K562 (cell line): ENCODE measurements at regions not wholly inside any gene's neighbourhood (a gene's known extent, or its start where the extent isn't known, plus 50 kb on each side); places are given as distances from the start of the nearest gene placed in this dataset.

Experiments used
- ATAC-seq: fragments of 200-7000 bp; cut with Tn5 transposase; 3 replicates; pipeline ENCODE4 v1.9.1; 2020; ENCODE audit warnings: moderate library complexity
- BruUV-seq: library from RNA; stranded (reverse); fragments of 400-500 nt; replicated peaks from 2 replicates; lab custom pipeline; 2021; lab: Mats Ljungman, UMichigan
- CTCF ChIA-PET: fragments of 300-600 bp; formaldehyde crosslinking; extraction: SDS; loops from one replicate; lab custom pipeline; 2021; ENCODE audit warnings: low intra/inter-chr PET ratio; lab: Yijun Ruan, JAX
- POLR2A ChIA-PET: fragments of 300-600, 350-650 bp; sonication (Branson Sonifier 250); formaldehyde crosslinking; extraction: SDS; loops from one replicate; lab custom pipeline; 2021; ENCODE audit warnings: antibody characterized with exemption, inconsistent platforms; lab: Yijun Ruan, JAX
- DNase-seq, 4 experiments: peaks; one replicate each; pipeline versions ENCODE4 v3.0.0 to v3.0.0-alpha.2; 2011 to 2018; ENCODE audit warnings: low spot score in 3 of 4, mixed read lengths in 3 of 4; ENCODE audit errors: extremely low read depth in 1 of 4
- FAIRE-seq: peaks from 2 replicates; lab custom pipeline; 2011; peaks lifted over from hg19 to GRCh38; lab: Jason Lieb, UNC
- H2AFZ ChIP-seq: 2 replicates; pipeline ENCODE4 v1.6.0; 2011; ENCODE audit warnings: low read depth, low read length, control low read depth, inconsistent platforms
- H3K27ac ChIP-seq: fragments of 200-600 bp; 3 replicates; pipeline ENCODE4 v1.8.0; 2011; ENCODE audit warnings: low read depth, mild to moderate bottlenecking, control low read depth, inconsistent platforms, low read length, moderate library complexity, mixed read lengths; ENCODE audit errors: extremely low read depth
- H3K27me3 ChIP-seq, 2 experiments: fragments of 300-600 bp in 1 of 2; 2 replicates in 1 of 2; 3 replicates in 1 of 2; pipeline versions ENCODE4 v1.6.0 to v1.8.0; 2011; ENCODE audit warnings: inconsistent platforms in 2 of 2, low read length in 2 of 2, mild to moderate bottlenecking in 1 of 2, mixed read lengths in 1 of 2, moderate library complexity in 1 of 2; ENCODE audit not compliant: control insufficient read depth in 2 of 2, insufficient read depth in 2 of 2
- H3K36me3 ChIP-seq: fragments of 300-600 bp; 3 replicates; pipeline ENCODE4 v1.8.0; 2011; ENCODE audit warnings: mild to moderate bottlenecking, low read length, inconsistent platforms; ENCODE audit not compliant: control insufficient read depth, insufficient read depth
- H3K4me1 ChIP-seq, 2 experiments: fragments of 200-600 bp in 1 of 2; replicated peaks in 1 of 2; 2 replicates in 1 of 2; 3 replicates in 1 of 2; pipeline versions ENCODE4 v1.5.1 to v1.8.0; 2011; ENCODE audit warnings: inconsistent platforms in 2 of 2, low read length in 2 of 2, mild to moderate bottlenecking in 1 of 2, mixed read lengths in 1 of 2, moderate library complexity in 1 of 2; ENCODE audit not compliant: control insufficient read depth in 2 of 2, insufficient read depth in 2 of 2
- H3K4me2 ChIP-seq: 2 replicates; pipeline ENCODE4 v1.6.1; 2011; ENCODE audit warnings: low read length, control low read depth, inconsistent platforms, mixed read lengths; ENCODE audit not compliant: insufficient read depth
- H3K4me3 ChIP-seq: fragments of 200-600 bp; sonication (generic), shearing (Covaris generic); 2 replicates; pipeline ENCODE4 v1.5.1; 2016; ENCODE audit warnings: control low read depth, inconsistent platforms
- H3K79me2 ChIP-seq: fragments of 200-600 bp; 3 replicates; pipeline ENCODE4 v1.8.0; 2011; ENCODE audit warnings: low read length, inconsistent platforms; ENCODE audit not compliant: control insufficient read depth, insufficient read depth
- H3K9ac ChIP-seq, 2 experiments: 2 replicates each; pipeline versions ENCODE4 v1.6.0 to v1.6.1; 2011; ENCODE audit warnings: low read depth in 2 of 2, low read length in 2 of 2, control low read depth in 1 of 2, inconsistent platforms in 1 of 2, mild to moderate bottlenecking in 1 of 2, mixed read lengths in 1 of 2; ENCODE audit not compliant: insufficient read depth in 1 of 2
- H3K9me1 ChIP-seq: one replicate; pipeline ENCODE4 v1.6.0; 2011; ENCODE audit warnings: inconsistent platforms, mild to moderate bottlenecking, low read length, moderate library complexity; ENCODE audit not compliant: control insufficient read depth, insufficient read depth
- H3K9me3 ChIP-seq: replicated peaks from 2 replicates; pipeline ENCODE4 v1.5.1; 2011; ENCODE audit warnings: low read depth, low read length, inconsistent platforms; ENCODE audit not compliant: control insufficient read depth, insufficient read depth
- H4K20me1 ChIP-seq: replicated peaks from 2 replicates; pipeline ENCODE4 v1.6.1; 2011; ENCODE audit warnings: low read length, inconsistent platforms, mixed read lengths; ENCODE audit not compliant: control insufficient read depth, insufficient read depth
- CREBBP ChIP-seq: IDR thresholded peaks from one replicate; pipeline ENCODE4 v1.6.1; 2012; ENCODE audit warnings: low read depth, mild to moderate bottlenecking, control low read depth, inconsistent platforms, low read length
- HDAC2 ChIP-seq: fragments of 450-650 bp; IDR thresholded peaks from 2 replicates; pipeline ENCODE4 v1.6.1; 2016; ENCODE audit warnings: mild to moderate bottlenecking
- MAFG ChIP-seq: fragments of 450-650 bp; conservative IDR thresholded peaks from 2 replicates; pipeline ENCODE4 v1.6.1; 2016; ENCODE audit warnings: missing genetic modification characterization, missing compliant biosample characterization
- RBM17 ChIP-seq: fragments of 200-400 bp; formaldehyde crosslinking; IDR thresholded peaks from 2 replicates; pipeline ENCODE4 v1.6.1; 2017; ENCODE audit warnings: low read depth, mild to moderate bottlenecking, low read length, borderline replicate concordance
- SNRNP70 ChIP-seq: fragments of 200-400 bp; formaldehyde crosslinking; optimal IDR thresholded peaks from 2 replicates; pipeline ENCODE3; 2017; ENCODE audit warnings: low read depth, low read length
- ZKSCAN3 ChIP-seq: fragments of 250-450 bp; sonication (Bioruptor Pico); IDR thresholded peaks from 2 replicates; pipeline ENCODE4 v1.4.0; 2020
- WGBS: fragments of 100-300 bp; shearing (Covaris generic); methylation state at CpG from one replicate; pipeline ENCODE4 v1.1.6; 2016; ENCODE audit warnings: low coverage, mixed read lengths; ENCODE audit not compliant: insufficient coverage; ENCODE audit errors: missing lambda C conversion rate; 5-methylcytosine and 5-hydroxymethylcytosine counted together
- in situ Hi-C: fragments of 300-500 bp; cut with MboI; formaldehyde crosslinking; loops from 4 replicates; pipeline ENCODE4 v1.15.0; 2018; ENCODE audit warnings: inconsistent platforms, mixed read lengths
- intact Hi-C: fragments of 100-400 bp; cut with micrococcal nuclease; formaldehyde crosslinking; loops from 2 replicates; pipeline ENCODE4 v1.14.2; 2022
- TF ChIP-seq, protein P1 (sequence below), 2 experiments: fragments of 450-650 bp in 1 of 2; sonication (generic) in 1 of 2; formaldehyde crosslinking in 1 of 2; IDR thresholded peaks; 2 replicates each; pipeline versions ENCODE4 v1.7.1 to v1.9.0; 2016 to 2022; ENCODE audit warnings: inconsistent platforms in 1 of 2, mild to moderate bottlenecking in 1 of 2, missing genetic modification reagents in 1 of 2
- TF ChIP-seq, protein P2 (sequence below): sonication (generic); formaldehyde crosslinking; IDR thresholded peaks from 2 replicates; pipeline ENCODE4 v1.9.0; 2022; ENCODE audit warnings: mild to moderate bottlenecking, missing genetic modification reagents

DNA sequence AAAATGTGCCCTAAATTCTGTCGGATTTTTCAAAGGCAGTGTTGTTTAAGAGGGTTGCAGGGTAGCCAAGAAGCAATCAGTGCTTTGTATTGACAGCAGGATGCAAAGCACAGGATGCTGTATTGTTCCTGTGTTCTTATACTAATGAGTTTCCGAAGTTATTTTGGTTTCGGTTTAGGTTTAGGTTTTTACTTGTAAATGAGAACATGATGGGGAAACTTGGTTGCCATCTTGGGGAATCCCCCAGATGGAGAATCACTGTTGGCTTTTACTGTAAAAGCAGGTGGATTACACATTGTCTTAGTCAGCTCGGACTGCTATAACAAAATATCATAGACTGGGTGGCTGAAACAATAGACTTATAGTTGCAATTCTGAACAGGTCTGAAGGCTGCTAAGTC lies 72.1 kb downstream of the INHBA start (continued):
- TF ChIP-seq, protein P1, sequence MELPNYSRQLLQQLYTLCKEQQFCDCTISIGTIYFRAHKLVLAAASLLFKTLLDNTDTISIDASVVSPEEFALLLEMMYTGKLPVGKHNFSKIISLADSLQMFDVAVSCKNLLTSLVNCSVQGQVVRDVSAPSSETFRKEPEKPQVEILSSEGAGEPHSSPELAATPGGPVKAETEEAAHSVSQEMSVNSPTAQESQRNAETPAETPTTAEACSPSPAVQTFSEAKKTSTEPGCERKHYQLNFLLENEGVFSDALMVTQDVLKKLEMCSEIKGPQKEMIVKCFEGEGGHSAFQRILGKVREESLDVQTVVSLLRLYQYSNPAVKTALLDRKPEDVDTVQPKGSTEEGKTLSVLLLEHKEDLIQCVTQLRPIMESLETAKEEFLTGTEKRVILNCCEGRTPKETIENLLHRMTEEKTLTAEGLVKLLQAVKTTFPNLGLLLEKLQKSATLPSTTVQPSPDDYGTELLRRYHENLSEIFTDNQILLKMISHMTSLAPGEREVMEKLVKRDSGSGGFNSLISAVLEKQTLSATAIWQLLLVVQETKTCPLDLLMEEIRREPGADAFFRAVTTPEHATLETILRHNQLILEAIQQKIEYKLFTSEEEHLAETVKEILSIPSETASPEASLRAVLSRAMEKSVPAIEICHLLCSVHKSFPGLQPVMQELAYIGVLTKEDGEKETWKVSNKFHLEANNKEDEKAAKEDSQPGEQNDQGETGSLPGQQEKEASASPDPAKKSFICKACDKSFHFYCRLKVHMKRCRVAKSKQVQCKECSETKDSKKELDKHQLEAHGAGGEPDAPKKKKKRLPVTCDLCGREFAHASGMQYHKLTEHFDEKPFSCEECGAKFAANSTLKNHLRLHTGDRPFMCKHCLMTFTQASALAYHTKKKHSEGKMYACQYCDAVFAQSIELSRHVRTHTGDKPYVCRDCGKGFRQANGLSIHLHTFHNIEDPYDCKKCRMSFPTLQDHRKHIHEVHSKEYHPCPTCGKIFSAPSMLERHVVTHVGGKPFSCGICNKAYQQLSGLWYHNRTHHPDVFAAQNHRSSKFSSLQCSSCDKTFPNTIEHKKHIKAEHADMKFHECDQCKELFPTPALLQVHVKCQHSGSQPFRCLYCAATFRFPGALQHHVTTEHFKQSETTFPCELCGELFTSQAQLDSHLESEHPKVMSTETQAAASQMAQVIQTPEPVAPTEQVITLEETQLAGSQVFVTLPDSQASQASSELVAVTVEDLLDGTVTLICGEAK (IDR thresholded peaks at IDR 0.05): no peak
- TF ChIP-seq, protein P1 (CRISPR knock-in tag; IDR thresholded peaks at IDR 0.05): no peak

DNA sequence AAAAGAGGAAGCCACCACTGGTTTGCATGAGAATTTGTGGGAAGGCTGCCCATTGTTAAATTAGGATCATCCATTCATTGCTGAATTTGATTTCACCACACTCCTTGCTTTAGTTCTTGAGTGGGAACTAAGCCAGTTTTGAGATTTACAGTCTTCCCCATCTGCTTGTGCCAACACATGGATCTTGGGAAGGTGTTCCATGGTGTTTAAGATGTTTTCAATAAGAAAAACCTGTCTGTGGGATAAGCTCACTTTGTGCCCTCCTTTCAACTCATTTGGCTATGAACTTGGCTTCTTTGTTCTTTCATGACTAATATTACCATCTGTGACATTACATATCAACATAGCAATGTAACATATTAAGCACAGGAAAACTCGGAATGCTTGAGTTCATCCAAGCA lies 73.2 kb downstream of the INHBA start:
- ATAC-seq (no peak), FAIRE-seq (no peak)
- Histone ChIP-seq H3K4me2 (no peak overlapping the region), H3K4me3 (no peak overlapping the region), H3K4me1 (no peaks in the 10 kb centered on the region), H3K79me2 (no peaks in the 10 kb centered on the region)
- no TSS peak for BruUV-seq
- intact Hi-C loops: no loop called here
- POLR2A ChIA-PET: no interaction called here
- no peak for TF ChIP-seq MAFG (tag)
- TF ChIP-seq CREBBP: no peak
- TF ChIP-seq ZKSCAN3 (CRISPR knock-in tag): no peak
- TF ChIP-seq, protein P2, sequence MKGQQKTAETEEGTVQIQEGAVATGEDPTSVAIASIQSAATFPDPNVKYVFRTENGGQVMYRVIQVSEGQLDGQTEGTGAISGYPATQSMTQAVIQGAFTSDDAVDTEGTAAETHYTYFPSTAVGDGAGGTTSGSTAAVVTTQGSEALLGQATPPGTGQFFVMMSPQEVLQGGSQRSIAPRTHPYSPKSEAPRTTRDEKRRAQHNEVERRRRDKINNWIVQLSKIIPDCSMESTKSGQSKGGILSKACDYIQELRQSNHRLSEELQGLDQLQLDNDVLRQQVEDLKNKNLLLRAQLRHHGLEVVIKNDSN: no peak
- TF ChIP-seq HDAC2: no peak
- no peak for TF ChIP-seq SNRNP70
- no peak for TF ChIP-seq RBM17
- TF ChIP-seq, all 486 proteins: peak for 0
- Histone ChIP-seq H3K27me3 (no peaks in the 10 kb centered on the region), H3K9me1 (no peaks in the 10 kb centered on the region), H4K20me1 (no peaks in the 10 kb centered on the region), H3K9me3 (no peaks in the 10 kb centered on the region), H3K9ac (no peak overlapping the region), H3K27ac (no peak overlapping the region), H2AFZ (no peak overlapping the region), H3K36me3 (no peaks in the 10 kb centered on the region)
- CTCF ChIA-PET: no interaction called here
- 0% methylated on average over 1 of the region's 1 CpG for WGBS
- in situ Hi-C loops: no loop called here
- DNase-seq: no peak
